HUES48 (cell line): ENCODE measurements at regions not wholly inside any gene's neighbourhood (a gene's known extent, or its start where the extent isn't known, plus 50 kb on each side); places are given as distances from the start of the nearest gene placed in this dataset.

Experiments used
- H3K27ac ChIP-seq: one replicate; pipeline ENCODE4 v1.7.0; 2013; ENCODE audit warnings: low read depth, low read length, inconsistent platforms
- H3K27me3 ChIP-seq: 2 replicates; pipeline ENCODE4 v1.6.1; 2013; ENCODE audit warnings: mild to moderate bottlenecking, low read length; ENCODE audit not compliant: control insufficient read depth, insufficient read depth
- H3K36me3 ChIP-seq: 2 replicates; pipeline ENCODE4 v1.6.1; 2013; ENCODE audit warnings: low read length; ENCODE audit not compliant: control insufficient read depth, insufficient read depth
- H3K4me1 ChIP-seq: 2 replicates; pipeline ENCODE4 v1.6.1; 2013; ENCODE audit warnings: mild to moderate bottlenecking, low read length; ENCODE audit not compliant: control insufficient read depth, insufficient read depth
- H3K4me3 ChIP-seq: 2 replicates; pipeline ENCODE4 v1.5.1; 2013; ENCODE audit warnings: mild to moderate bottlenecking, low read depth, low read length
- H3K9ac ChIP-seq: 2 replicates; pipeline ENCODE4 v1.6.1; 2013; ENCODE audit warnings: mild to moderate bottlenecking, low read depth, low read length, moderate library complexity
- H3K9me3 ChIP-seq: 2 replicates; pipeline ENCODE4 v1.6.1; 2013; ENCODE audit warnings: low read length; ENCODE audit not compliant: control insufficient read depth, insufficient read depth

DNA sequence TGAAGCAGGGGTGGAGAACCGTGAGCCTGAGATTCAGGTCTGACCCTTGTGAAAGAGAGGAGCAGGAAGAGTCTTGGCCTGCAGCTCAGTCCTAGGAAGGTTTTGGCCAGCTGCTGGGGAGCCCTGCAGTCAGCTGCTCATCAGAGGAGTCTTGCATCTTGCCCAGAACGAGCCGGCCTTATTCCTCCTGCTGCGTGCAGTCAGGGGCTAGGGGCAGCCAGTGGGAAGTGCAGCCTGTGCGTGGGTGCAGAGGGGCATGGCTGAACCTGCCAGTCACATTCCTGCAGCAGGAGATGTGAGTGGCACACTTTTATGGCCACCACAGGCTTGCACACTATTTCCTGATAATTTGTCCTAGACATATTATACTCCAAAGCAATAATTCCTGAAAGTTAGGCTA is 278.7 kb downstream of the NPR3 start:
- H3K27ac ChIP-seq, result no peak overlapping the region
- H3K4me3 ChIP-seq, result no peak overlapping the region
- H3K9ac ChIP-seq, result no peak overlapping the region
- H3K4me1 ChIP-seq, result no peaks in the 10 kb centered on the region
- H3K36me3 ChIP-seq, result no peaks in the 10 kb centered on the region
- no peaks in the 10 kb centered on the region for H3K9me3 ChIP-seq
- H3K27me3 ChIP-seq, result no peaks in the 10 kb centered on the region

DNA sequence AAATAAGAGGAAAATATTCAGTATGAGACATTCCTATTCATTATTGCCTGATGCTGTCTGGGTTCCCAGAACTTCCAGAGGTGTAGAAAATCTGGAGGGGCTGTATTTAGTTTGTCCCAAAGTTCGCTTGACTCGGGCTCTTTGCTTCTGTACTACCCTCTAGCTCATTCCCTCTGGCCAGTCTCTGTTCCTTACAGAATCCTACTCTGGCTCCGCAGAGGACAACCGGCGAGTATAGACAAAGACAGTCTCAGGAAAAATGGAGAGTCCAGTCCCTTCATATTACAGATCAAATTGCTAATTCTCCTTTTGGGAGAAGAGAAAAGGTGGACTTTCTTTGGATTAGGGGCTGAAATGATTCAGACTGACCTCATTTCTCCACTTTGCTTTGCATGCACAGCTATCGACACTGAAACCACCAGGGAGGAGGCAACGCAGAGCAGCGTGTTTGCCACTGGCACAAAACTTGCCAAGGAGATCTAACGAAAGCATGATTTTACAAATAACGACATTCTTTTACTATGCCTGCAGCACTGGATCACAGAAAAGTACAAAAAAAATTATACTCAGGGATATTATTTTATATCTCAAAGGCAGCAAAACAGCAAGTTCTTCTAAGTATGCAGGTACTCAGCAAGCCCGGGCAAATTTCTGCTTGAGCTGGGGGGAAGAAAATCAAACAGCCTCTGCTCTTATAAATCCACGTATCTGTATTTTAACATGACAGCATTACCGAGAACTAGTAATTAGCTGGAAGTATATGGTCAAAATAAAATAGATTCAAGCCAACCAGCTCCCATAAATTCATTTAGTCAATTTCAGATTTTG is 279.7 kb downstream of the NPR3 start:
- no peaks in the 10 kb centered on the region for H3K4me1 ChIP-seq
- H3K27ac ChIP-seq, result no peak overlapping the region
- no peak overlapping the region for H3K9ac ChIP-seq
- no peak overlapping the region for H3K4me3 ChIP-seq
- H3K27me3 ChIP-seq, result no peaks in the 10 kb centered on the region
- H3K9me3 ChIP-seq, result no peaks in the 10 kb centered on the region
- no peaks in the 10 kb centered on the region for H3K36me3 ChIP-seq

DNA sequence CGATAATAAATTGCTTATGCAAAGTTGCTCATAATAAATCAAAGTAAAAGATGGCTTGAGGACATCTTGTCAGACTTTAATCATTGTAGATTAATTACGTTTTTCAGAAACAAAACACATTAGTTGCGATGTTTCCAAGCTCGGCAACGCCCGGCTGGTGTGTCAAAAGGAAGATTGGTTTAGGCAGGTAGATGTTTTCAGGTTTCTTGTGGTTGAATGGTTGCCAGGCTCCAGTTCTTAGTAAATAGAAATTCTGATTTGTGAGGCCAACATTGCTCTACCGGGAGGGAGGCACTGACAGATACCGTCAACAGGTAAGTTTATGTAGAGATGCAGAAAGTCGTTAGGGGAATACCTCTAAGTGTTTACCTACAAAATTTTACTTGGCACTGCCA is 280.3 kb downstream of the NPR3 start:
- H3K4me3 ChIP-seq, result no peak overlapping the region
- no peaks in the 10 kb centered on the region for H3K4me1 ChIP-seq
- no peaks in the 10 kb centered on the region for H3K27me3 ChIP-seq
- H3K9me3 ChIP-seq, result no peaks in the 10 kb centered on the region
- no peak overlapping the region for H3K9ac ChIP-seq
- H3K36me3 ChIP-seq, result no peaks in the 10 kb centered on the region
- no peak overlapping the region for H3K27ac ChIP-seq

DNA sequence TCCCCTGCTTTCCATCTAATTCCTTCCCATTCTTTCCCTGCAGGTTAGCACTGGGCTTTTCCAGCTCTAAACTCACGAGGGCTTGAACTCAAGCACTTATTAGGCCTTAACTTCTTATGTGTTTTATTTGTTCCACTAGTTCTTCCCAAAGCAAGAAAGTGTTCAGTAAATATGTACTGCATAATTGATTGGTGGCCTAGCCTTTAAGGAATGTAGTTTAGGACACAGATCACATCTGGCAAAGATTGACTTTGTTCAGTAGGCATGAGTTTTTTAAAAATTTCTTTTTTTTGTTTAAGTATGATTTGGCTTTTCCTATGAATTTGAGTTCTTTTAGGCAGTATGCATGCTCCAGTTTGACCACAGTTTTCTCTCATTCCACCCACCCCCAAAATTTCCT is 285.2 kb downstream of the NPR3 start:
- Histone ChIP-seq H3K4me1 (no peaks in the 10 kb centered on the region), H3K4me3 (no peak overlapping the region), H3K9me3 (no peaks in the 10 kb centered on the region), H3K9ac (no peak overlapping the region), H3K36me3 (no peaks in the 10 kb centered on the region), H3K27me3 (no peaks in the 10 kb centered on the region), H3K27ac (no peak overlapping the region)

DNA sequence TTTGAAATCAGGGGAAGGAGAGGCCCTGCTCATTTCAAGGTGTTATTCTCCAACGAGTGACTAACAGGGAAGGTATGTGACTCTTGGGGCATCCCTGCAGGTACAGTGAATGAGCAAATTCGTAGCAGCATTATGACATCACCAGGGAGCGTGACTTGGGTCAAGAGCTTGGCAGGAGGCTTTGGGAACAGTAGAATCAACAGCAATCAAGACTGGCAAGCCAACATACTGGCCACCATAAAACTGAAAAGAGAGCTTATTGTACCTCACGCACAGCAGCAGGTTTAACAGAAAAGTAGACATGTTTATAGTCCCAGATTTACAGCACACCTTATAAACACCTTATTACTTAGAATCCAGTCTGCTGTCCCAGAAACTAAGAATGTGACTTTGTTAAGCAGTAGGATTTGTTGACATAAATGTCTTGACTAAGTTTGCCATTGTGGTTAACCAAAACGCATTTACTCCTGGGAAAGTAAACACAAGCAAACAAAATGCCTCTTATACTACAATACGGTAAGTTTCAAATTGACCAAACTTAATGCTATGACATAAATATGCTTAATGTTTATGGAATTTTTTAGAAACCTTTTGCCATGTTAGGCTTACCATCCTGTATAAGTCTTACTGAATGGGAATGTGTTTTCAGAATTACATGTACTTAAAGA is 297.8 kb downstream of the NPR3 start:
- peaks cover 6% of the 10 kb centered on the region; the same call in 1 of the 2 replicates for H3K9me3 ChIP-seq
- no peaks in the 10 kb centered on the region for H3K36me3 ChIP-seq
- H3K4me3 ChIP-seq, result no peak overlapping the region
- peaks cover 11% of the 10 kb centered on the region for H3K4me1 ChIP-seq
- H3K9ac ChIP-seq, result no peak overlapping the region
- no peaks in the 10 kb centered on the region for H3K27me3 ChIP-seq
- peak overlapping the region; percentile 60 for H3K27ac ChIP-seq

DNA sequence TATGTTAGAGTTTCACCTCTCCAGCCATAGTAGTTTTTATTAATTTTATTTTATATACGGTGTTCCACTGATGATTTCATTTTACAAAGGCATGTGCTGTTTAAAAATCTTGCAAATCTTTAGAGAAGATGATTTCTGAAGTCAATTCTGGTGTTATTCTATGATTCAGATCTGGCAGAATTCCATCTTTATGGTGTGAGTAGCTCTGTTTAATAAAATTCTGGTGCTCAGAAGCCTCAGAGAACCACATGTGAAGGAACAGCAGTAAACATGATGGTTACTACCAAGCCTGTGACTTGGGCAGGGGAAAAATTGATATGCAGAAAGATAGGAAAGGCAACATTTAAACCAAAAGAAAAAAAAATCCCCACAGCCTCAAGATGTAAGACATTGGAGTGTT is 299.7 kb downstream of the NPR3 start:
- no peak overlapping the region for H3K27ac ChIP-seq
- no peaks in the 10 kb centered on the region for H3K27me3 ChIP-seq
- H3K9me3 ChIP-seq, result peaks cover 7% of the 10 kb centered on the region; the same call in 1 of the 2 replicates
- no peak overlapping the region for H3K9ac ChIP-seq
- peaks cover 7% of the 10 kb centered on the region; the same call in 1 of the 2 replicates for H3K4me1 ChIP-seq
- H3K36me3 ChIP-seq, result no peaks in the 10 kb centered on the region
- no peak overlapping the region for H3K4me3 ChIP-seq

DNA sequence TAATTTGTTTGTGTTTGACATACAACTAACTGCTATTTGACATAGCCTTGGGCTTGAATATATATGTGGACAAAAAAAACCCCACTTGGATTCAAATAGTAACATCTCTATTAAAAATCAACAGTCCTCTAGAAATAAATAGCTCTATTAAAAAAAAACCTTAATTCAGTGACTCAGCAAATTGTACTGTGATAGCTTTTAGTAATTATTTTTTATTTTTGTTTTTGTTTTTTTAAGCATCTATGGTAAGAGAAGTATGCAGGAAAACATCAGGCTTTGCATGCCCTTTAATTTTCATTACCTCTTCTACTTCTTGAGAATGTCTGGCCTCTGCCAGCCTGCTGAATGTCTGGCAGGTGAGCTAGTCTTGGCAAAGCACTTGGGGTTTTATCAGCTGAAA is 300.7 kb downstream of the NPR3 start:
- Histone ChIP-seq H3K27me3 (no peaks in the 10 kb centered on the region), H3K4me1 (peaks cover 7% of the 10 kb centered on the region; the same call in 1 of the 2 replicates)

DNA sequence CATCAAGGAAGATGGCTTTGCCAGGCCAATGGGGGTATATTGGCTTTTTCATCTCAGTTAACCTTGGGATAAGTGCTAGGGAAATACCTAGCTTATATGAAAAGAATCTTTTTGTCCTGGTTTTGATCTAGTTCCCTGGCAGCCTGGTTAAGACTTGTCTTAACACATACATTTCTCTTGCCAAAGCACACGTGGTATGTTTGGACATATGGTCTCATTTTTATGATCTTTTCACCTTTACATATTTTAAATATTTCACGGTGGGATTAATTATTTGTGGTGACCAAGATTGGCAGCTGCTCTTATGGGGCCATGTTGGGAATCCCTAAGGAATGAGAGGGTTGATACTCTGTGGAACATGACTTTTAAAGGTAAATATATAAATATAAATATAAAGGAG is 312.5 kb downstream of the NPR3 start:
- H3K27me3 ChIP-seq, result no peaks in the 10 kb centered on the region
- H3K36me3 ChIP-seq, result no peaks in the 10 kb centered on the region
- H3K4me3 ChIP-seq, result no peak overlapping the region
- no peak overlapping the region for H3K9ac ChIP-seq
- H3K27ac ChIP-seq, result no peak overlapping the region
- no peaks in the 10 kb centered on the region for H3K9me3 ChIP-seq
- no peaks in the 10 kb centered on the region for H3K4me1 ChIP-seq

More for the DNA sequence above, 300.7 kb downstream of the NPR3 start:
- Histone ChIP-seq H3K27ac (no peak overlapping the region), H3K9me3 (peaks cover 7% of the 10 kb centered on the region; the same call in 1 of the 2 replicates), H3K9ac (no peak overlapping the region), H3K36me3 (no peaks in the 10 kb centered on the region), H3K4me3 (no peak overlapping the region)

DNA sequence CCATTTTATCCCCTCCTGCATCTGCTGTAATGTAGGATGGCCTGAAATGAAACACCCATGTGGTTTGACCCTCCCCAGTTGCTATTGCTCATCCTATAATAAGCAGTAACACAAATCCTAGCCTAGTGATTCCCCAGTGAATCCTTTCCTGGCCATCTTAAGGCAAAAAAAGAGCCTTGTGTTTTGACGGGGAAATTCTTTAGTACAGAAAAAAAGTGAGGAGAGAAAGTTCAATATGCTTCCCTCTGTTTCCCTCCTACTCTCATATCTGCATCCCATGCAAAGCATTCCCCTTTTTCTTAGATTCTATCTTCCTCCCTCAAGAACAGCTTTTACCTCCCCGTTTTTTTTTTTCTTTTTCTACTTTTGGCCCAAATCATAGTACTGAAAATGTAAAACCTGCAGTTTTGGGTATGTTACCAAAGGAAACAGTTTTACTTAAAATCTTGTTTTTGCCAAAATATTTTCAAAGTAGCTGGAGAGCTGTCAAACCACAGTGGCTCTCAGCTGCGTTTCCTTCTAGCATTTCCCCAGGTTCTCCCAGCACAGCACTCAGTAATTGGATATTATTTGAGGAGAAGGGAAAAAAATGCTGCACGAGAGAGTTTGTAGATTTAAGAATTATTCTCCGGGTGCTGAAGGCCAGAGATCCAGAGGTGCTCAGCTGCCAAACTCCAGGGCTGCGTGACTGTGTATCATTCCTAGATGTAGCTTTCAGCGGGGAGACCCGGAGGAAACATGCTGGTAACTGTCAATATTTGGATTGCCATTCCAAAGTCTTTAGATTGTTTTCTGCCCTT is 321.4 kb downstream of the NPR3 start:
- no peak overlapping the region for H3K9ac ChIP-seq
- H3K4me1 ChIP-seq, result no peaks in the 10 kb centered on the region
- H3K27me3 ChIP-seq, result no peaks in the 10 kb centered on the region
- H3K36me3 ChIP-seq, result no peaks in the 10 kb centered on the region
- no peak overlapping the region for H3K27ac ChIP-seq
- no peaks in the 10 kb centered on the region for H3K9me3 ChIP-seq
- no peak overlapping the region for H3K4me3 ChIP-seq

DNA sequence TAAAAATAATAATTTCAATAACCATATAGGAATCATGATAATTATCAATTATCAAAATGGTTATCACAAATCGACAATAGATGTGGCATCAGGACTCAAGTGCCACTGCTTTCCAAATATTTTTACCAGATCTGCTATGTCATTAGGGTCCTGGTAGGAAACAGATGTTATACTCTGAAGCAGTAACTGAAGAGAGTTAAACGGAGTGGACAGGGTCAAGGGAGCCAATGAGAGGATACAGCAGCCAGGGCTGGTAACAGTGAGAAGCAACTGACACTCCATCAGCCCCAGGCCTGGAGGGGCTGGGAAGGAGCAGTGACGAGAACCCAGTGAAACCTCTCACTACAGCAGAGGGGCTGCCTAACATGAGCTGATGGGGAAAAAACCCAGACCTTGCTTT is 322.4 kb downstream of the NPR3 start:
- Histone ChIP-seq H3K27ac (no peak overlapping the region), H3K36me3 (no peaks in the 10 kb centered on the region), H3K4me3 (no peak overlapping the region), H3K9ac (no peak overlapping the region), H3K27me3 (no peaks in the 10 kb centered on the region), H3K4me1 (no peaks in the 10 kb centered on the region), H3K9me3 (no peaks in the 10 kb centered on the region)

DNA sequence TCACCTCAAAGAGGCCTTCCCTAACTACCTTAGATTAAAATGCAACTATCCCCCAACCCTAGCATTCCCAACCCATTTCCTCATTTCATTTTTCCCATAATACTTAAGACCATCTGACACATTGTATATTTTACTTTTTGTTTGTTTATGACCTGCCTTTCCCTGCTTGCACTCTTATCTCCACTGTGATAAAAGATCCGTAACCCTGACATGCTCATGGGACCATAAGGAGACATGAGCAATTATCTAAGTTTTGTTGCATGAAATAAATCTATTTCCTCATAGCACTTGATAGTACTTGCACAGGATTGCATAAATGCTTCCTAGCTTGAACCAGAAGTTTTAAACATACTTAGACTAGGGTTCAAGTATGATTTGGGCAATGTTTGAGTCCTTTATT is 323.7 kb downstream of the NPR3 start:
- H3K4me1 ChIP-seq, result no peaks in the 10 kb centered on the region
- H3K9me3 ChIP-seq, result no peaks in the 10 kb centered on the region
- H3K27ac ChIP-seq, result no peak overlapping the region
- H3K9ac ChIP-seq, result no peak overlapping the region
- H3K36me3 ChIP-seq, result no peaks in the 10 kb centered on the region
- no peaks in the 10 kb centered on the region for H3K27me3 ChIP-seq
- no peak overlapping the region for H3K4me3 ChIP-seq
